Spinal cord (tissue), 9 donors: ENCODE measurements at regions not wholly inside any gene's neighbourhood (a gene's known extent, or its start where the extent isn't known, plus 50 kb on each side); places are given as distances from the start of the nearest gene placed in this dataset.
"Not testable (repeated sequence)": the region's sequence is repeated elsewhere in the genome, so short reads cannot be mapped to it uniquely, and the experiment has no call there.

Experiments
- DNase-seq, 6 donors: peaks; one replicate each; pipeline versions ENCODE4 v3.0.0 to v3.0.0-alpha.2; 2013 to 2015; ENCODE audit warnings: low spot score in 6 of 6, low read depth in 4 of 6
- H3K27ac ChIP-seq: one replicate; pipeline ENCODE4 v1.5.1; 2013; ENCODE audit warnings: low read depth, low read length, control low read depth
- H3K27me3 ChIP-seq: one replicate; pipeline ENCODE4 v1.6.1; 2013; ENCODE audit warnings: low read length; ENCODE audit not compliant: control insufficient read depth, insufficient read depth
- H3K36me3 ChIP-seq: one replicate; pipeline ENCODE4 v1.6.1; 2013; ENCODE audit warnings: low read length; ENCODE audit not compliant: control insufficient read depth, insufficient read depth
- H3K4me1 ChIP-seq: one replicate; pipeline ENCODE4 v1.6.1; 2013; ENCODE audit warnings: low read length; ENCODE audit not compliant: control insufficient read depth, insufficient read depth
- H3K4me3 ChIP-seq: one replicate; pipeline ENCODE4 v1.5.1; 2013; ENCODE audit warnings: low read depth, low read length, control low read depth
- H3K9me3 ChIP-seq: one replicate; pipeline ENCODE4 v1.6.1; 2013; ENCODE audit warnings: low read length; ENCODE audit not compliant: control insufficient read depth, insufficient read depth
- WGBS: methylation state at CpG from one replicate; pipeline ENCODE4 v1.1.5; 2013; ENCODE audit warnings: missing lambda C conversion rate; ENCODE audit not compliant: insufficient coverage; 5-methylcytosine and 5-hydroxymethylcytosine counted together
- donor health status: healthy.

GRCh38 chr4:49153011-49153410 lies 166.9 kb downstream of the CWH43 start:
- WGBS, result 82% methylated on average over 11 of the region's 11 CpGs
- DNase-seq, H3K27me3 ChIP-seq, H3K36me3 ChIP-seq, H3K27ac ChIP-seq, H3K4me3 ChIP-seq, H3K4me1 ChIP-seq: not testable (repeated sequence)
- peaks cover 23% of the 10 kb centered on the region for H3K9me3 ChIP-seq

DNA sequence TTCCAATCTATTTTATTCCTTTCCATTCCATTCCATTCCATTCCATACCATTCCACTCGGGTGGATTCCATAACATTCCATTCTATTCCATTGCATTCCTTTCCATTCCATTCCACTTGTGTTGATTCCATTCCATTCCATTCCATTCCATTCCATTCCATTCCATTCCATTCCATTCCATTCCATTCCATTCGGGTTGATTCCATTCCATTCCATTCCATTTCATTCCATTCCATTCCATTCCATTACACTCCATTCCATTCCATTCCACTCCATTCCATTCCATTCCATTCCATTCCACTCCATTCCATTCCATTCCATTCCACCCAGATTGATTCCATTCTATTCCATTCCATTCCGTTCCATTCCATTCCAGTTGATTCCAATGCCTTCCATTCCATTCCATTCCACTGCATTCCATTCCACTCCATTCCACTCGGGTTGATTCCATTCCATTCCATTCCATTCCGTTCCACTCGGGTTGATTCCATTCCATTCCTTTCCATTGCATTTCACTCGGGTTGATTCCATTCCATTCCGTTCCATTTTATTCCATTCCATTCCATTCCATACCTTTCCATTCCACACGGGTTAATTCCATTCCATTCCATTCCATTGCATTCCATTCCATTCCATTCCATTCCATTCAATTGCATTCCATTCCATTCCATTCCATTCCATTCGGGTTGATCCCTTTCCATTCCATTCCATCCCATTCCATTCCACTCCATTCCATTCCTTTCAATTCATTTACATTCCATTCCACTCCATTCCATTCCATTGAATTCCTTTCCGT lies 168.4 kb downstream of the CWH43 start:
- not testable (repeated sequence) for H3K4me3 ChIP-seq, H3K4me1 ChIP-seq, H3K27me3 ChIP-seq, H3K36me3 ChIP-seq, H3K27ac ChIP-seq
- 61% methylated on average over 11 of the region's 11 CpGs for WGBS
- DNase-seq, result peak; percentile 20 to 85 (median 33)
- H3K9me3 ChIP-seq, result peaks cover 22% of the 10 kb centered on the region

DNA sequence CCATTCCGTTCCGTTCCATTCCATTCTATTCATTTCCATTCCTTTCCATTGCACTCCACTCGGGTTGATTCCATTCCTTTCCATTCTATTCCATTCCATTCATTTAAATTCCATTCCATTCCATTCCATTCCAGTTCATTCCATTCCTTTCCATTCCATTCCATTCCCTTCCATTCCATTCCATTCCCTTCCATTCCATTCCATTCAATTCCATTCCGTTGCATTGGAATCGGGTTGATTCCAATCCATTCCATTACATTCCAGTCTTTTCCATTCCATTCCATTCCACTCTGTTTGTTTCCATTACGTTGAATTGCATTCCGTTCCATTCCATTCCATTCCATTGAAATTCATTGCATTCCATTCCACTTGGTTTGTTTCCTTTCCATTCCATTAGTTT lies 169.2 kb downstream of the CWH43 start:
- H3K36me3 ChIP-seq, H3K4me3 ChIP-seq, H3K27ac ChIP-seq, H3K4me1 ChIP-seq, H3K27me3 ChIP-seq, DNase-seq: not testable (repeated sequence)
- 69% methylated on average over 7 of the region's 7 CpGs for WGBS
- H3K9me3 ChIP-seq, result peaks cover 19% of the 10 kb centered on the region

DNA sequence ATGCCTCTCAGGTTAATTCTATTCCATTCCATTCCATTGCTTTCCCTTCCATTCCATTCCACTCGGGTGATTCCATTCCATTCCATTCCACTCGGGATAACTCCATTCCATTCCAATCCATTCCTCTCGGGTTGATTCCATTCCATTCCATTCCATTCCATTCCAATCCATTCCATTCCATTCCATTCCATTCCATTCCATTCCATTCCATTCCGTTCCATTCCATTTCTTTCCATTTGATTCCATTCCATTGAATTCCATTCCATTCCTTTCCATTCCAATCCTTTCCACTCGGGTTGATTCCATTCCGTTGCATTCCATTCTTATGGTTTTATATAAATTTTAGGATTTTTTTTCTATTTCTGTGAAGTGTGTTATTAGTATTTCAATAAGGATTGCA lies 170.2 kb downstream of the CWH43 start:
- not testable (repeated sequence) for H3K36me3 ChIP-seq, DNase-seq, H3K27me3 ChIP-seq, H3K27ac ChIP-seq, H3K4me1 ChIP-seq, H3K4me3 ChIP-seq
- 54% methylated on average over 3 of the region's 6 CpGs for WGBS
- peaks cover 15% of the 10 kb centered on the region for H3K9me3 ChIP-seq

GRCh38 chr4:49157630-49158029 lies 171.6 kb downstream of the CWH43 start:
- not testable (repeated sequence) for DNase-seq, H3K4me3 ChIP-seq, H3K4me1 ChIP-seq, H3K27me3 ChIP-seq, H3K36me3 ChIP-seq, H3K27ac ChIP-seq
- H3K9me3 ChIP-seq, result peaks cover 15% of the 10 kb centered on the region
- 42% methylated on average over 1 of the region's 2 CpGs for WGBS

DNA sequence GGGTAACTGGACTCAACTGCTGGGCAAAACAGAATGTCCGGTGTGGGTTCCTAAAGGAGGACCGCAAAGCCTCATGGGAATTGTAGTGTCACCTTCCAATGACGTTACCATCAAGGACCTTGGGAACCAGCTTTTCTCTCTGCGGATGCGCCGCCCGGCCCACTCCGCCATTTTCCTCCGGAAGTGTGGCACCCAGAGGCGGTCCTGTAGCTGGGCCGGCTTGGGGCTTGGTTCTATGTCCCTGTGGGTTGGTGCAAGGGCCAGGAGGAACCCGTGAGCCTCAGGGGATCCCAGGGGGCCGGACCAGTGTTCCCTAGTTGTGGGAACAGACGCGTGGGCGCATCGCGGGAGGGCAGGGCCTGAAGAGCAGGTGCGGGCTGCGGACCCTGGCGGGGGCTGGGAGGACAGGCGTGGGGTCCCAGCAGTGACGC lies 175.1 kb downstream of the CWH43 start:
- not testable (repeated sequence) for H3K27me3 ChIP-seq, H3K4me1 ChIP-seq, DNase-seq, H3K4me3 ChIP-seq, H3K27ac ChIP-seq, H3K36me3 ChIP-seq, H3K9me3 ChIP-seq
- 74% methylated on average over 18 of the region's 23 CpGs for WGBS

- not testable (repeated sequence) for DNase-seq, H3K9me3 ChIP-seq, H3K4me1 ChIP-seq, H3K36me3 ChIP-seq, H3K27me3 ChIP-seq, H3K27ac ChIP-seq, H3K4me3 ChIP-seq
- WGBS, result 58% methylated on average over 2 of the region's 6 CpGs
These were observed 178.8 kb downstream of the CWH43 start for GRCh38 chr4:49164916-49165315.

- H3K4me1 ChIP-seq, H3K4me3 ChIP-seq, DNase-seq, H3K27ac ChIP-seq, H3K27me3 ChIP-seq, H3K9me3 ChIP-seq, H3K36me3 ChIP-seq: not testable (repeated sequence)
- whole genome bisulfite sequencing, result 60% methylated on average over 4 of the region's 8 CpGs
These were observed 191.8 kb downstream of the CWH43 start for GRCh38 chr4:49177847-49178246.

- DNase-seq, H3K9me3 ChIP-seq, H3K4me3 ChIP-seq, H3K27me3 ChIP-seq, H3K4me1 ChIP-seq, H3K36me3 ChIP-seq, H3K27ac ChIP-seq: not testable (repeated sequence)
- WGBS, result no CpG with 5 or more reads among the region's 4 CpGs
These were observed 195.0 kb downstream of the CWH43 start for GRCh38 chr4:49181088-49181487.

GRCh38 chr4:49211396-49212194 lies 225.5 kb downstream of the CWH43 start:
- H3K4me3 ChIP-seq, H3K4me1 ChIP-seq, H3K27me3 ChIP-seq, DNase-seq, H3K27ac ChIP-seq, H3K9me3 ChIP-seq, H3K36me3 ChIP-seq: not testable (repeated sequence)
- 56% methylated on average over 9 of the region's 11 CpGs for WGBS
